ENCODE measurements at regions not wholly inside any gene's neighbourhood (a gene's known extent, or its start where the extent isn't known, plus 50 kb on each side); places are given as distances from the start of the nearest gene placed in this dataset.

- 19% methylated on average over 4 of the region's 4 CpGs for WGBS
- Histone ChIP-seq H3K27me3 (no peaks in the 10 kb centered on the region), H3K9me3 (no peaks in the 10 kb centered on the region), H3K36me3 (no peaks in the 10 kb centered on the region), H3K27ac (no peak overlapping the region), H3K4me3 (no peak overlapping the region), H3K4me1 (peaks cover 6% of the 10 kb centered on the region)
- no peak for TF ChIP-seq POLR2A (IDR thresholded peaks at IDR 0.05)
- TF ChIP-seq CTCF (IDR thresholded peaks at IDR 0.05), result no peak
- TF ChIP-seq POLR2AphosphoS5 (IDR thresholded peaks at IDR 0.05), result no peak
- TF ChIP-seq EP300 (IDR thresholded peaks at IDR 0.05), result no peak
- DNase-seq (ENCODE audit: low spot score in 2 of 2), result no peak
Measured at GRCh38 chr10:29957907-29958331, 101.5 kb downstream of the JCAD start.

- H3K4me1 ChIP-seq, result peaks cover 6% of the 10 kb centered on the region
- no peak overlapping the region for H3K27ac ChIP-seq
- WGBS, result 79% methylated on average over 4 of the region's 4 CpGs
- H3K9me3 ChIP-seq, result no peaks in the 10 kb centered on the region
- no peak overlapping the region for H3K4me3 ChIP-seq
- no peak for TF ChIP-seq POLR2A (IDR thresholded peaks at IDR 0.05)
- TF ChIP-seq POLR2AphosphoS5 (IDR thresholded peaks at IDR 0.05), result no peak
- TF ChIP-seq CTCF (IDR thresholded peaks at IDR 0.05), result no peak
- no peak for TF ChIP-seq EP300 (IDR thresholded peaks at IDR 0.05)
- H3K27me3 ChIP-seq, result no peaks in the 10 kb centered on the region
- no peaks in the 10 kb centered on the region for H3K36me3 ChIP-seq
- DNase-seq (ENCODE audit: low spot score in 2 of 2), result no peak
Measured at GRCh38 chr10:29957236-29957635, 102.2 kb downstream of the JCAD start.

GRCh38 chr10:29956335-29956924, 103.0 kb downstream of the JCAD start:
- Histone ChIP-seq H3K9me3 (no peaks in the 10 kb centered on the region), H3K27me3 (no peaks in the 10 kb centered on the region), H3K4me1 (peaks cover 12% of the 10 kb centered on the region), H3K27ac (no peak overlapping the region), H3K36me3 (no peaks in the 10 kb centered on the region), H3K4me3 (no peak overlapping the region)
- no peak for TF ChIP-seq POLR2AphosphoS5 (IDR thresholded peaks at IDR 0.05)
- no peak for TF ChIP-seq CTCF (IDR thresholded peaks at IDR 0.05)
- no peak for TF ChIP-seq EP300 (IDR thresholded peaks at IDR 0.05)
- TF ChIP-seq POLR2A (IDR thresholded peaks at IDR 0.05), result no peak
- DNase-seq (ENCODE audit: low spot score in 2 of 2), result no peak
- WGBS, result 98% methylated on average over 6 of the region's 7 CpGs

- no peak overlapping the region for H3K27ac ChIP-seq
- H3K9me3 ChIP-seq, result no peaks in the 10 kb centered on the region
- H3K36me3 ChIP-seq, result no peaks in the 10 kb centered on the region
- H3K4me3 ChIP-seq, result no peak overlapping the region
- no peak for DNase-seq (ENCODE audit: low spot score in 2 of 2)
- WGBS, result 56% methylated on average over 4 of the region's 4 CpGs
- H3K27me3 ChIP-seq, result no peaks in the 10 kb centered on the region
- TF ChIP-seq CTCF (IDR thresholded peaks at IDR 0.05) (no peak), POLR2AphosphoS5 (IDR thresholded peaks at IDR 0.05) (no peak), EP300 (IDR thresholded peaks at IDR 0.05) (no peak), POLR2A (IDR thresholded peaks at IDR 0.05) (no peak)
- peaks cover 22% of the 10 kb centered on the region for H3K4me1 ChIP-seq
Measured at GRCh38 chr10:29955329-29955935, 104.0 kb downstream of the JCAD start.

GRCh38 chr10:29951441-29951931, 107.9 kb downstream of the JCAD start:
- no peaks in the 10 kb centered on the region for H3K36me3 ChIP-seq
- no peak for DNase-seq (ENCODE audit: low spot score in 2 of 2)
- no peak for TF ChIP-seq POLR2A (IDR thresholded peaks at IDR 0.05)
- TF ChIP-seq POLR2AphosphoS5 (IDR thresholded peaks at IDR 0.05), result no peak
- no peak for TF ChIP-seq EP300 (IDR thresholded peaks at IDR 0.05)
- no peak for TF ChIP-seq CTCF (IDR thresholded peaks at IDR 0.05)
- peak overlapping the region; percentile 13 for H3K27ac ChIP-seq
- H3K9me3 ChIP-seq, result no peaks in the 10 kb centered on the region
- H3K27me3 ChIP-seq, result no peaks in the 10 kb centered on the region
- WGBS, result 55% methylated on average over 11 of the region's 11 CpGs
- H3K4me3 ChIP-seq, result no peak overlapping the region
- H3K4me1 ChIP-seq, result peaks cover 55% of the 10 kb centered on the region
